Keratinocyte (primary cell): ENCODE measurements at regions not wholly inside any gene's neighbourhood (a gene's known extent, or its start where the extent isn't known, plus 50 kb on each side); places are given as distances from the start of the nearest gene placed in this dataset.

ENCODE experiments used
- CTCF ChIP-seq, 3 experiments: IDR thresholded peaks in 1 of 3; conservative IDR thresholded peaks in 1 of 3; optimal IDR thresholded peaks in 1 of 3; 2 replicates in 2 of 3; 3 replicates in 1 of 3; pipeline versions ENCODE3 to v1.5.1; 2011; ENCODE audit warnings: low read length in 3 of 3, mild to moderate bottlenecking in 3 of 3, moderate library complexity in 2 of 3, control low read depth in 1 of 3, inconsistent platforms in 1 of 3; ENCODE audit not compliant: insufficient read depth in 2 of 3; ENCODE audit errors: extremely low read depth in 1 of 3
- EZH2 ChIP-seq: IDR thresholded peaks from one replicate; pipeline ENCODE4 v1.6.1; 2012; ENCODE audit warnings: inconsistent platforms, mild to moderate bottlenecking, low read length, moderate library complexity

- TF ChIP-seq CTCF (optimal IDR thresholded peaks at IDR 0.05 in 1 of 3, IDR thresholded peaks at IDR 0.05 in 1 of 3, conservative IDR thresholded peaks at IDR 0.05 in 1 of 3; ENCODE audit: extremely low read depth in 1 of 3, insufficient read depth in 2 of 3, low read length in 3 of 3) (peak in 1 of 3 experiments; percentile 10), EZH2 (no peak)
Observed at GRCh38 chr4:177033135-177033534, 240.4 kb upstream of the VEGFC start.
